ENCODE measurements at regions not wholly inside any gene's neighbourhood (a gene's known extent, or its start where the extent isn't known, plus 50 kb on each side); places are given as distances from the start of the nearest gene placed in this dataset.

DNA sequence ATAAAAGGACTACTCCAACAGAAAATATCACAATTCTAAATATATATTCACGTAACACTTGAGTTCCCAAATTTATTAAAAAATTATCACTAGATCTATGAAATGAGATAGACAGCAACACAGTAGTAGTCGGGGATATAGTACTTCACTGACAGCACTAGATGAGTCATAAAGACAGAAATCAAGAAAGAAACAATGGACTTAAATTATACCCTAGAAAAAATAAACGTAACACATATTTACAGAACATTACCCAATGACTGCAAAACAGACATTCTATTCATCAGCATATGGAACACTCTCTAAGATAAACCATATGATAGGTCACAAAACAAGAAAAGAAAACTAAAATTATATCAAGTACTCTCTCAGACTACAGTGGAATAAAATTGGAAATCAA is 429.4 kb downstream of the MBD2 start:
- H2AFZ ChIP-seq (ENCODE audit: low read length), result no peak overlapping the region

More for the DNA sequence above, 429.4 kb downstream of the MBD2 start:
- Histone ChIP-seq H2BK20ac (ENCODE audit: low read depth, low read length, poor library complexity, severe bottlenecking) (no peak overlapping the region), H4K8ac (replicated peaks; ENCODE audit: insufficient read length, low read depth, low read length) (no peak overlapping the region), H2BK120ac (ENCODE audit: low read depth, low read length, poor library complexity, severe bottlenecking) (no peak overlapping the region), H3K18ac (ENCODE audit: insufficient read length, low read depth, low read length) (no peak overlapping the region), H3K79me2 (ENCODE audit: insufficient read depth, low read length) (no peaks in the 10 kb centered on the region), H3K4ac (ENCODE audit: low read depth, low read length) (no peak overlapping the region), H3K14ac (ENCODE audit: insufficient read depth, low read length) (no peak overlapping the region), H3K23me2 (ENCODE audit: insufficient read length, low read depth, low read length, poor library complexity, severe bottlenecking) (no peaks in the 10 kb centered on the region), H3K9ac (ENCODE audit: extremely low read depth, insufficient read length, low read length) (no peak overlapping the region), H2BK15ac (ENCODE audit: low read depth, low read length) (no peak overlapping the region), H4K91ac (ENCODE audit: insufficient read length, low read depth, low read length) (no peak overlapping the region), H3T11ph (ENCODE audit: low read length) (no peak overlapping the region), H3K4me1 (ENCODE audit: insufficient read depth, low read length) (no peaks in the 10 kb centered on the region), H3K9me3 (ENCODE audit: control insufficient read depth, low read depth, low read length) (no peaks in the 10 kb centered on the region), H2AK5ac (ENCODE audit: insufficient read length, low read length) (no peak overlapping the region), H2BK12ac (ENCODE audit: insufficient read length, low read depth, low read length) (no peak overlapping the region), H4K5ac (ENCODE audit: insufficient read length, low read depth, low read length) (no peak overlapping the region), H4K20me1 (ENCODE audit: control insufficient read depth, insufficient read depth, insufficient read length) (no peaks in the 10 kb centered on the region), H3K4me2 (ENCODE audit: insufficient read depth, insufficient read length, low read length) (no peak overlapping the region), H2BK5ac (ENCODE audit: insufficient read length, low read length) (no peak overlapping the region), H3K27me3 (ENCODE audit: insufficient read depth, low read length) (no peaks in the 10 kb centered on the region), H3K27ac (ENCODE audit: insufficient read length, low read depth, low read length) (no peak overlapping the region), H3K79me1 (ENCODE audit: insufficient read depth, low read depth, low read length, poor library complexity, severe bottlenecking) (no peaks in the 10 kb centered on the region), H3K56ac (ENCODE audit: insufficient read length, low read depth, low read length) (no peak overlapping the region), H3K23ac (ENCODE audit: insufficient read length, low read depth, low read length) (no peak overlapping the region)
- no peaks in the 10 kb centered on the region for H3K9me3 Mint-ChIP-seq
- no peak for DNase-seq
- no peak overlapping the region; a peak in 1 of 7 replicates for H3K27ac Mint-ChIP-seq
- TF ChIP-seq CTCF (conservative IDR thresholded peaks at IDR 0.05), result no peak
- H3K27me3 Mint-ChIP-seq (ENCODE audit: low read depth), result no peaks in the 10 kb centered on the region
- H3K4me1 Mint-ChIP-seq, result peaks cover 0 to 3% of the 10 kb centered on the region in 2 experiments; a peak in 2 of 4 replicates
- no peaks in the 10 kb centered on the region; a peak in 1 of 7 replicates for H3K36me3 Mint-ChIP-seq (ENCODE audit: insufficient read depth in 1 of 3, low read depth in 3 of 3)
- no CpG with 5 or more reads among the region's 3 CpGs for WGBS (ENCODE audit: extremely low coverage, insufficient read length, low lambda C conversion rate)
- H3K4me3 Mint-ChIP-seq, result no peak overlapping the region

Measured in H9 (cell line).